Fibroblast of lung (primary cell): ENCODE measurements at regions not wholly inside any gene's neighbourhood (a gene's known extent, or its start where the extent isn't known, plus 50 kb on each side); places are given as distances from the start of the nearest gene placed in this dataset.

Experiments used
- DNase-seq, 2 donors: peaks; one replicate each; pipeline versions ENCODE4 v3.0.0 to v3.0.0-alpha.2; 2010; ENCODE audit warnings: low read depth in 2 of 2
- H2AFZ ChIP-seq: 2 replicates; pipeline ENCODE4 v1.5.1; 2012; ENCODE audit warnings: low read length, control low read depth, inconsistent platforms
- H3K27ac ChIP-seq: 2 replicates; pipeline ENCODE4 v1.5.1; 2011; ENCODE audit warnings: low read length, control low read depth; ENCODE audit not compliant: insufficient read depth
- H3K27me3 ChIP-seq: 2 replicates; pipeline ENCODE4 v1.5.1; 2011; ENCODE audit warnings: mild to moderate bottlenecking, low read length; ENCODE audit not compliant: control insufficient read depth, insufficient read depth
- H3K36me3 ChIP-seq: 2 replicates; pipeline ENCODE4 v1.5.1; 2011; ENCODE audit warnings: low read length; ENCODE audit not compliant: control insufficient read depth, insufficient read depth
- H3K4me1 ChIP-seq: 2 replicates; pipeline ENCODE4 v1.5.1; 2011; ENCODE audit warnings: low read length; ENCODE audit not compliant: control insufficient read depth, insufficient read depth; ENCODE audit errors: extremely low read depth
- H3K4me2 ChIP-seq: 2 replicates; pipeline ENCODE4 v1.5.1; 2011; ENCODE audit warnings: low read length, control low read depth; ENCODE audit not compliant: insufficient read depth; ENCODE audit errors: extremely low read depth
- H3K4me3 ChIP-seq, 4 experiments: fragments of 200-600 bp in 1 of 4; sonication (generic) in 1 of 4; replicated peaks in 1 of 4; 2 replicates each; pipeline ENCODE4 v1.5.1; 2011 to 2016; ENCODE audit warnings: low read length in 4 of 4, low read depth in 3 of 4, mild to moderate bottlenecking in 3 of 4, control low read depth in 2 of 4, inconsistent platforms in 1 of 4, mixed read lengths in 1 of 4; ENCODE audit not compliant: insufficient read depth in 1 of 4; ENCODE audit errors: control extremely low read depth in 1 of 4
- H3K79me2 ChIP-seq: 2 replicates; pipeline ENCODE4 v1.5.1; 2012; ENCODE audit warnings: mild to moderate bottlenecking, low read length, inconsistent platforms; ENCODE audit not compliant: control insufficient read depth, insufficient read depth
- H3K9ac ChIP-seq: 2 replicates; pipeline ENCODE4 v1.5.1; 2011; ENCODE audit warnings: mild to moderate bottlenecking, low read length, control low read depth; ENCODE audit not compliant: insufficient read depth
- H3K9me3 ChIP-seq: 2 replicates; pipeline ENCODE4 v1.5.1; 2012; ENCODE audit warnings: low read depth, low read length; ENCODE audit not compliant: control insufficient read depth, insufficient read depth
- H4K20me1 ChIP-seq: 2 replicates; pipeline ENCODE4 v1.5.1; 2011; ENCODE audit warnings: low read length; ENCODE audit not compliant: control insufficient read depth, insufficient read depth; ENCODE audit errors: extremely low read depth
- CTCF ChIP-seq, 2 donors: IDR thresholded peaks in 1 of 2; conservative IDR thresholded peaks in 1 of 2; 1 replicate in 1 of 2; 2 replicates in 1 of 2; pipeline ENCODE4 v1.5.1; 2011 to 2012; ENCODE audit warnings: low read length in 2 of 2, control low read depth in 1 of 2, inconsistent platforms in 1 of 2, low read depth in 1 of 2, mild to moderate bottlenecking in 1 of 2
- EZH2 ChIP-seq: IDR thresholded peaks from 2 replicates; pipeline ENCODE4 v1.5.1; 2012; ENCODE audit warnings: low read length, control low read depth, mild to moderate bottlenecking; ENCODE audit errors: missing control alignments

GRCh38 chr3:83235180-83235814 lies 1473.9 kb upstream of the GBE1 start:
- Histone ChIP-seq H3K79me2 (no peaks in the 10 kb centered on the region), H2AFZ (no peak overlapping the region), H3K36me3 (no peaks in the 10 kb centered on the region), H3K4me1 (no peaks in the 10 kb centered on the region), H3K27ac (no peak overlapping the region), H4K20me1 (no peaks in the 10 kb centered on the region), H3K4me2 (no peak overlapping the region), H3K9me3 (no peaks in the 10 kb centered on the region), H3K4me3 (no peak overlapping the region), H3K9ac (no peak overlapping the region), H3K27me3 (no peaks in the 10 kb centered on the region)
- no peak for DNase-seq
- no peak for TF ChIP-seq EZH2
- TF ChIP-seq CTCF (conservative IDR thresholded peaks at IDR 0.05 in 1 of 2, IDR thresholded peaks at IDR 0.05 in 1 of 2; ENCODE audit: low read depth in 1 of 2, low read length in 2 of 2): no peak

DNA sequence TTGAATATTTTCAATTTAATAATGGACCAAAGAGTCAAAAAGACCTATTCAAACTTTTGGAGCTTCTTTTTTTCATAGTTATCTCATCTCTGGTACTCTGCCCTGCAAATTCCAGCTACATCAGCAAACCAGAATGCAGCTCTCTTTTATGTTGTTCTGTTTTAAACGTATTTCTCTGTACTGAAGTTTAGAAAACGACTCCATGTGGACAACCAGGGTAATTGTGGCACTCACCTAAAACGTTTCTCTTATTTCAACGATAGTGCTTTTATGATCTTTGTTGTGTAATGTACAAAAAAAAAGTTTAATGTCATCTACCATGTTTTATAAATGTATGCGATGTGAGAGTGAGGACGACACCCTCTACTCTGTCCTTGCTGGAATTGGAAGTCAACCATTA lies 1472.3 kb upstream of the GBE1 start:
- Histone ChIP-seq H3K4me1 (no peaks in the 10 kb centered on the region), H3K27me3 (no peaks in the 10 kb centered on the region), H3K79me2 (no peaks in the 10 kb centered on the region), H3K4me2 (no peak overlapping the region), H2AFZ (no peak overlapping the region), H3K36me3 (no peaks in the 10 kb centered on the region), H4K20me1 (no peaks in the 10 kb centered on the region), H3K4me3 (no peak overlapping the region), H3K9ac (no peak overlapping the region), H3K9me3 (no peaks in the 10 kb centered on the region), H3K27ac (no peak overlapping the region)
- DNase-seq: no peak
- no peak for TF ChIP-seq EZH2
- no peak for TF ChIP-seq CTCF (conservative IDR thresholded peaks at IDR 0.05 in 1 of 2, IDR thresholded peaks at IDR 0.05 in 1 of 2; ENCODE audit: low read depth in 1 of 2, low read length in 2 of 2)

DNA sequence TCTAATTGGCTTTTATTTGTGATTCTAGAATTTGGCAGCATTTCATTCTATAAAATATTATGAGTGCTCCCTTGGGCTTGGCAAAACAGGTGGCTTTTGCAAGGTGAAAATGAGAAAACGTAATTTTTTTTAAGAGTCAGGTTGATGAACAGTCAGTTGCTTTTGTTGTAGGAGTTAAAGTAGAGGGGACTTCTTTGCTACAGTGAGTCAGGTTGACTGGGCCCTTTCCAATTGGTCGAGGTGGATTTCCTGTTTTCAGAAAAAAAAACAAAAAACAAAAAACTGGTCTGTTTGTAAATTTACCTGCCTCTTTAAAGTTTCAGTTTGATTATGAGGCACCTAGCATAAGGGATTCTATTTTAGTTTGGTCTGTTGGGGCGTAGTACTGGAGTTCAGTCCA lies 1469.4 kb upstream of the GBE1 start:
- H3K27me3 ChIP-seq: no peaks in the 10 kb centered on the region
- H3K36me3 ChIP-seq: no peaks in the 10 kb centered on the region
- H4K20me1 ChIP-seq: no peaks in the 10 kb centered on the region
- H3K9me3 ChIP-seq: no peaks in the 10 kb centered on the region
- TF ChIP-seq CTCF (conservative IDR thresholded peaks at IDR 0.05 in 1 of 2, IDR thresholded peaks at IDR 0.05 in 1 of 2; ENCODE audit: low read depth in 1 of 2, low read length in 2 of 2) (no peak), EZH2 (no peak)
- DNase-seq: no peak
- no peak overlapping the region for H3K4me3 ChIP-seq
- no peaks in the 10 kb centered on the region for H3K79me2 ChIP-seq
- no peak overlapping the region for H2AFZ ChIP-seq
- no peaks in the 10 kb centered on the region for H3K4me1 ChIP-seq
- no peak overlapping the region for H3K27ac ChIP-seq
- no peak overlapping the region for H3K4me2 ChIP-seq
- H3K9ac ChIP-seq: no peak overlapping the region
